ENCODE measurements at regions not wholly inside any gene's neighbourhood (a gene's known extent, or its start where the extent isn't known, plus 50 kb on each side); places are given as distances from the start of the nearest gene placed in this dataset.
A peak's percentile ranks its signal among the peaks of the same experiment; 100 is the strongest.

DNA sequence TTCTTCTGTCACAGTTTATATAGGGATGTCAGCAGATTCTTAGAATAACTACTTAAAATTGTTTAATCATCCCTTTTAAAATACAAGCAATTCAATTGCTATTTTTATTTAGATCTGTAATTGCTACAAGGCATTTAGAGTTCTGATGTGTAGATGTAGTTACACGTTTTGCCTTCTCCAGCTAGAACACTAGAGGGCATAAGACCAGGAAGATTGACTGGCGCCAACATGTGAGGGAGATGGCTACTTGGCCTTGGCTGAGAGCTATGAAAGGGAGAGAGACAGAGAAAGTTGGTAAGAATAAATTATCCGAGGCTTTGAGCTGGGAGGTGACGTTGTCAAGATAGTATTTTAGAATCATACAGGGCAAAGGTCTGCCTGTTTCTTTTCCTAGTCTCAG lies 563.7 kb upstream of the PRKX start:
- TF ChIP-seq, protein P1, sequence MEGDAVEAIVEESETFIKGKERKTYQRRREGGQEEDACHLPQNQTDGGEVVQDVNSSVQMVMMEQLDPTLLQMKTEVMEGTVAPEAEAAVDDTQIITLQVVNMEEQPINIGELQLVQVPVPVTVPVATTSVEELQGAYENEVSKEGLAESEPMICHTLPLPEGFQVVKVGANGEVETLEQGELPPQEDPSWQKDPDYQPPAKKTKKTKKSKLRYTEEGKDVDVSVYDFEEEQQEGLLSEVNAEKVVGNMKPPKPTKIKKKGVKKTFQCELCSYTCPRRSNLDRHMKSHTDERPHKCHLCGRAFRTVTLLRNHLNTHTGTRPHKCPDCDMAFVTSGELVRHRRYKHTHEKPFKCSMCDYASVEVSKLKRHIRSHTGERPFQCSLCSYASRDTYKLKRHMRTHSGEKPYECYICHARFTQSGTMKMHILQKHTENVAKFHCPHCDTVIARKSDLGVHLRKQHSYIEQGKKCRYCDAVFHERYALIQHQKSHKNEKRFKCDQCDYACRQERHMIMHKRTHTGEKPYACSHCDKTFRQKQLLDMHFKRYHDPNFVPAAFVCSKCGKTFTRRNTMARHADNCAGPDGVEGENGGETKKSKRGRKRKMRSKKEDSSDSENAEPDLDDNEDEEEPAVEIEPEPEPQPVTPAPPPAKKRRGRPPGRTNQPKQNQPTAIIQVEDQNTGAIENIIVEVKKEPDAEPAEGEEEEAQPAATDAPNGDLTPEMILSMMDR (conservative IDR thresholded peaks at IDR 0.05; ENCODE audit: low read depth, low read length): peak; percentile 63
- TF ChIP-seq EZH2 (IDR thresholded peaks at IDR 0.05; ENCODE audit: low read length, unreplicated experiment): no peak
